ENCODE measurements at regions not wholly inside any gene's neighbourhood (a gene's known extent, or its start where the extent isn't known, plus 50 kb on each side); places are given as distances from the start of the nearest gene placed in this dataset.
"Not testable (repeated sequence)": the region's sequence is repeated elsewhere in the genome, so short reads cannot be mapped to it uniquely, and the experiment has no call there.

DNA sequence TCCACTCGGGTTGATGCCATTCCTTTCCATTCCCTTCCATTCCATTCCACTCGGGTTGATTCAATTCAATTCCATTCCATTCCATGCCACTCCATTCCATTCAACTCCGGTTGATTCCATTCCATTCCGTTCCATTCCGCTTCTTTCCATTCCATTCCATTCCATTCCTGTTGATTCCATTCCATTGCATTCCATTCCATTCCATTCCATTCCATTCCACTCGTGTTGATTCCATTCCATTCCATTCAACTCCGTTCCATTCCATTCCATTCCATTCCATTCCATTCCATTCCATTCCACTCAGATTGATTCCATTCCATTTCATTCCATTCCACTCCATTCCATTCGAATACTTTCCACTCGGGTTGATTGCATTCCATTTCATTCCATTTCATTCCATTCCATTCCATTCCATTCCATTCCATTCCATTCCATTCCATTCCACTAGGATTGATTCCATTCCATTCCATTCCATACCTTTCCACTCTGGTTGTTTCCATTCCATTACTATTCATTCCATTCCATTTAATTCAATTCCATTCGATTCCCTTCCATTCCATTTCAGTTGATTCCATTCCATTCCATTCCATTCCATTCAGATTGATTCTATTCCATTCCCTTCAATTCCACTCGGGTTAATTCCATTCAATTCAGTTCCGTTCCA lies 1141.8 kb downstream of the RPIA start:
- Histone ChIP-seq H3K4me3 (no peak overlapping the region), H3K9me2 (replicated peaks; ENCODE audit: insufficient read depth) (no peaks in the 10 kb centered on the region), H3K36me3 (replicated peaks; ENCODE audit: insufficient read depth, low read depth) (no peaks in the 10 kb centered on the region), H3K27ac (no peak overlapping the region), H2AFZ (no peak overlapping the region), H3K27me3 (no peaks in the 10 kb centered on the region), H3K9me3 (ENCODE audit: low read depth) (peaks cover 52% of the 10 kb centered on the region), H3K4me1 (ENCODE audit: insufficient read depth) (no peaks in the 10 kb centered on the region), H3K79me2 (no peaks in the 10 kb centered on the region), H3K4me2 (no peak overlapping the region), H4K20me1 (ENCODE audit: insufficient read depth, poor library complexity, severe bottlenecking) (no peaks in the 10 kb centered on the region)
- DNase-seq (ENCODE audit: low spot score), result peak; percentile 25
- WGBS (ENCODE audit: low lambda C conversion rate, missing lambda C conversion rate), result 63% methylated on average over 12 of the region's 12 CpGs
- no peak for TF ChIP-seq EZH2 (IDR thresholded peaks at IDR 0.05; ENCODE audit: borderline replicate concordance)
- TF ChIP-seq, protein P1, sequence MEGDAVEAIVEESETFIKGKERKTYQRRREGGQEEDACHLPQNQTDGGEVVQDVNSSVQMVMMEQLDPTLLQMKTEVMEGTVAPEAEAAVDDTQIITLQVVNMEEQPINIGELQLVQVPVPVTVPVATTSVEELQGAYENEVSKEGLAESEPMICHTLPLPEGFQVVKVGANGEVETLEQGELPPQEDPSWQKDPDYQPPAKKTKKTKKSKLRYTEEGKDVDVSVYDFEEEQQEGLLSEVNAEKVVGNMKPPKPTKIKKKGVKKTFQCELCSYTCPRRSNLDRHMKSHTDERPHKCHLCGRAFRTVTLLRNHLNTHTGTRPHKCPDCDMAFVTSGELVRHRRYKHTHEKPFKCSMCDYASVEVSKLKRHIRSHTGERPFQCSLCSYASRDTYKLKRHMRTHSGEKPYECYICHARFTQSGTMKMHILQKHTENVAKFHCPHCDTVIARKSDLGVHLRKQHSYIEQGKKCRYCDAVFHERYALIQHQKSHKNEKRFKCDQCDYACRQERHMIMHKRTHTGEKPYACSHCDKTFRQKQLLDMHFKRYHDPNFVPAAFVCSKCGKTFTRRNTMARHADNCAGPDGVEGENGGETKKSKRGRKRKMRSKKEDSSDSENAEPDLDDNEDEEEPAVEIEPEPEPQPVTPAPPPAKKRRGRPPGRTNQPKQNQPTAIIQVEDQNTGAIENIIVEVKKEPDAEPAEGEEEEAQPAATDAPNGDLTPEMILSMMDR (IDR thresholded peaks at IDR 0.05; ENCODE audit: poor library complexity), result no peak
- no peak for TF ChIP-seq EZH2phosphoT487 (IDR thresholded peaks at IDR 0.05; ENCODE audit: low read depth, severe bottlenecking, unreplicated experiment)

DNA sequence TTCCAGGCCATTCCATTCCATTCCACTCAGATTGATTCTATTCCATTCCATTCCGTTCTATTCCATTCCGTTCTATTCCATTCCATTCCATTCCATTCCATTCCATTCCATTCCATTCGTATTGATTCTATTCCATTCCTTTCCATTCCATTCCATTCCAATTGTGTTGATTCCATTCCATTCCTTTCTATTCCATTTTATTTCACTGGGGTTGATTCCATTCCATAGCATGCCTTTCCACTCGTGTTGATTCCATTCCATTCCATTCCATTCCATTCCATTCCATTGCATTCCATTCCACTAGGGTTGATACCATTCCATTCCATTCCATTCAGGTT lies 1142.3 kb downstream of the RPIA start:
- Histone ChIP-seq H3K27me3 (no peaks in the 10 kb centered on the region), H3K4me2 (no peak overlapping the region), H4K20me1 (ENCODE audit: insufficient read depth, poor library complexity, severe bottlenecking) (no peaks in the 10 kb centered on the region), H3K9me2 (replicated peaks; ENCODE audit: insufficient read depth) (no peaks in the 10 kb centered on the region), H3K4me1 (ENCODE audit: insufficient read depth) (no peaks in the 10 kb centered on the region), H3K4me3 (no peak overlapping the region), H3K79me2 (no peaks in the 10 kb centered on the region), H2AFZ (no peak overlapping the region), H3K9me3 (ENCODE audit: low read depth) (peaks cover 55% of the 10 kb centered on the region), H3K27ac (no peak overlapping the region), H3K36me3 (replicated peaks; ENCODE audit: insufficient read depth, low read depth) (no peaks in the 10 kb centered on the region)
- DNase-seq (ENCODE audit: low spot score), result peak; percentile 21
- TF ChIP-seq, protein P1 (IDR thresholded peaks at IDR 0.05; ENCODE audit: poor library complexity), result no peak
- TF ChIP-seq EZH2phosphoT487 (IDR thresholded peaks at IDR 0.05; ENCODE audit: low read depth, severe bottlenecking, unreplicated experiment), result no peak
- no peak for TF ChIP-seq EZH2 (IDR thresholded peaks at IDR 0.05; ENCODE audit: borderline replicate concordance)
- 58% methylated on average over 4 of the region's 4 CpGs for WGBS (ENCODE audit: low lambda C conversion rate, missing lambda C conversion rate)

DNA sequence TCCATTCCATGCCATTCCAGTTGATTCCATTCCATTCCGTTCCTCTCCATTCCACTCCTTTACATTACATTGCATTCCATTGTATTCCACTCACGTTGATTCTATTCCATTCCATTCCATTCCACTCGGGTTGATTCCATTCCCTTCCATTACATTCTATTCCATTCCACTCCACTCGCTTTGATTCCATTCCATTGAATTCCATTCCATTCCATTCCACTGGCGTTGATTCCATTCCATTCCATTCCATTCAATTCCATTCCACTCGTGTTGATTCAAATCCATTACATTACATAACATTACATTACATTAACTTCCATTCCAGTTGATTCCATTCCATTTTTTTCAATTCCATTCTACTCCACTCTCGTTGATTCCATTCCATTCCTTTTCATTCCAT lies 1142.8 kb downstream of the RPIA start:
- Histone ChIP-seq H3K4me3 (no peak overlapping the region), H3K36me3 (replicated peaks; ENCODE audit: insufficient read depth, low read depth) (no peaks in the 10 kb centered on the region), H2AFZ (no peak overlapping the region), H3K9me2 (replicated peaks; ENCODE audit: insufficient read depth) (no peaks in the 10 kb centered on the region), H3K4me1 (ENCODE audit: insufficient read depth) (no peaks in the 10 kb centered on the region), H3K27me3 (no peaks in the 10 kb centered on the region), H3K27ac (no peak overlapping the region), H3K79me2 (no peaks in the 10 kb centered on the region), H4K20me1 (ENCODE audit: insufficient read depth, poor library complexity, severe bottlenecking) (no peaks in the 10 kb centered on the region), H3K4me2 (no peak overlapping the region), H3K9me3 (ENCODE audit: low read depth) (peaks cover 54% of the 10 kb centered on the region)
- no peak for DNase-seq (ENCODE audit: low spot score)
- TF ChIP-seq EZH2 (IDR thresholded peaks at IDR 0.05; ENCODE audit: borderline replicate concordance) (no peak), EZH2phosphoT487 (IDR thresholded peaks at IDR 0.05; ENCODE audit: low read depth, severe bottlenecking, unreplicated experiment) (no peak)
- TF ChIP-seq, protein P1 (IDR thresholded peaks at IDR 0.05; ENCODE audit: poor library complexity), result no peak
- WGBS (ENCODE audit: low lambda C conversion rate, missing lambda C conversion rate), result 77% methylated on average over 7 of the region's 7 CpGs

DNA sequence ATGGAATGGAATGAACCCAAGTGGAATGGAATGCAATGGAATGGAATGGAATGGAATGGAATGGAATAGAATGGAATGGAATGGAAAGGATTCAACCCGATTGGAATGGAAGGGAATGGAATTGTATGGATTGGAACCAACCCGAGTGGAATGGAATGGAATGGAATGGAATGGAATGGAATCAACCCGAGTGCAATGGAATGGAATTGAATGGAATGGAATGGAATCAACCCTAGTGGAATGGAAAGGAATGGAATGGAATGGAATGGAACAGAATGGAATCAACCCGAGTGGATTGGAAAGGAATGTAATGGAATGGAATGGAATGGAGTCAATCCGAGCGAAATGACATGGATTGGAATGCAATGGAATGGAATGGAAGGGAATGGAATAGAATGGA lies 1144.9 kb downstream of the RPIA start:
- not testable (repeated sequence) for H3K79me2 ChIP-seq; H3K4me2 ChIP-seq; H3K4me1 ChIP-seq (ENCODE audit: insufficient read depth); H2AFZ ChIP-seq; H3K27me3 ChIP-seq; H3K36me3 ChIP-seq (replicated peaks; ENCODE audit: insufficient read depth, low read depth); H4K20me1 ChIP-seq (ENCODE audit: insufficient read depth, poor library complexity, severe bottlenecking); H3K9me2 ChIP-seq (replicated peaks; ENCODE audit: insufficient read depth); H3K27ac ChIP-seq; H3K4me3 ChIP-seq
- peak; percentile 57 for DNase-seq (ENCODE audit: low spot score)
- H3K9me3 ChIP-seq (ENCODE audit: low read depth), result peaks cover 43% of the 10 kb centered on the region
- 60% methylated on average over 6 of the region's 6 CpGs for WGBS (ENCODE audit: low lambda C conversion rate, missing lambda C conversion rate)
